ENCODE measurements at regions not wholly inside any gene's neighbourhood (a gene's known extent, or its start where the extent isn't known, plus 50 kb on each side); places are given as distances from the start of the nearest gene placed in this dataset.

- TF ChIP-seq, protein P1, sequence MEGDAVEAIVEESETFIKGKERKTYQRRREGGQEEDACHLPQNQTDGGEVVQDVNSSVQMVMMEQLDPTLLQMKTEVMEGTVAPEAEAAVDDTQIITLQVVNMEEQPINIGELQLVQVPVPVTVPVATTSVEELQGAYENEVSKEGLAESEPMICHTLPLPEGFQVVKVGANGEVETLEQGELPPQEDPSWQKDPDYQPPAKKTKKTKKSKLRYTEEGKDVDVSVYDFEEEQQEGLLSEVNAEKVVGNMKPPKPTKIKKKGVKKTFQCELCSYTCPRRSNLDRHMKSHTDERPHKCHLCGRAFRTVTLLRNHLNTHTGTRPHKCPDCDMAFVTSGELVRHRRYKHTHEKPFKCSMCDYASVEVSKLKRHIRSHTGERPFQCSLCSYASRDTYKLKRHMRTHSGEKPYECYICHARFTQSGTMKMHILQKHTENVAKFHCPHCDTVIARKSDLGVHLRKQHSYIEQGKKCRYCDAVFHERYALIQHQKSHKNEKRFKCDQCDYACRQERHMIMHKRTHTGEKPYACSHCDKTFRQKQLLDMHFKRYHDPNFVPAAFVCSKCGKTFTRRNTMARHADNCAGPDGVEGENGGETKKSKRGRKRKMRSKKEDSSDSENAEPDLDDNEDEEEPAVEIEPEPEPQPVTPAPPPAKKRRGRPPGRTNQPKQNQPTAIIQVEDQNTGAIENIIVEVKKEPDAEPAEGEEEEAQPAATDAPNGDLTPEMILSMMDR (IDR thresholded peaks at IDR 0.05; ENCODE audit: unreplicated experiment) = no peak
- Mint-ChIP-seq H3K27me3 (ENCODE audit: insufficient read depth, unreplicated experiment) (no peaks in the 10 kb centered on the region), H3K36me3 (ENCODE audit: insufficient read depth, unreplicated experiment) (no peaks in the 10 kb centered on the region), H3K27ac (ENCODE audit: low read depth, unreplicated experiment) (no peak overlapping the region), H3K4me3 (ENCODE audit: unreplicated experiment) (no peak overlapping the region), H3K4me1 (ENCODE audit: insufficient read depth, unreplicated experiment) (no peaks in the 10 kb centered on the region), H3K9me3 (ENCODE audit: unreplicated experiment) (peaks cover 13% of the 10 kb centered on the region)
- CTCF ChIA-PET = no interaction called here
- no TSS peak for BruUV-seq (replicated peaks)
- no peak for DNase-seq (ENCODE audit: unreplicated experiment)
- intact Hi-C loops (cut with micrococcal nuclease) = no loop called here
- POLR2A ChIA-PET = interaction anchor here (0.8 kb wide), 1 partner anchor 1466 kb away, joined by 3 read pairs; no protein-coding TSS in a partner anchor
Observed at GRCh38 chr5:118029807-118030206, 958.5 kb downstream of the DTWD2 start.

GRCh38 chr5:118022062-118022461, 966.3 kb downstream of the DTWD2 start:
- POLR2A ChIA-PET = no interaction called here
- intact Hi-C loops (cut with micrococcal nuclease) = no loop called here
- H3K36me3 Mint-ChIP-seq (ENCODE audit: insufficient read depth, unreplicated experiment) = no peaks in the 10 kb centered on the region
- TF ChIP-seq, protein P1 (IDR thresholded peaks at IDR 0.05; ENCODE audit: unreplicated experiment) = no peak
- CTCF ChIA-PET = interaction anchor here (0.6 to 0.8 kb wide), 3 partner anchors 137 to 1181 kb away, joined by 3 read pairs; no protein-coding TSS in a partner anchor
- DNase-seq (ENCODE audit: unreplicated experiment) = no peak
- H3K4me3 Mint-ChIP-seq (ENCODE audit: unreplicated experiment) = no peak overlapping the region
- no TSS peak for BruUV-seq (replicated peaks)
- no peaks in the 10 kb centered on the region for H3K4me1 Mint-ChIP-seq (ENCODE audit: insufficient read depth, unreplicated experiment)
- H3K9me3 Mint-ChIP-seq (ENCODE audit: unreplicated experiment) = no peaks in the 10 kb centered on the region
- H3K27me3 Mint-ChIP-seq (ENCODE audit: insufficient read depth, unreplicated experiment) = no peaks in the 10 kb centered on the region
- H3K27ac Mint-ChIP-seq (ENCODE audit: low read depth, unreplicated experiment) = no peak overlapping the region

DNA sequence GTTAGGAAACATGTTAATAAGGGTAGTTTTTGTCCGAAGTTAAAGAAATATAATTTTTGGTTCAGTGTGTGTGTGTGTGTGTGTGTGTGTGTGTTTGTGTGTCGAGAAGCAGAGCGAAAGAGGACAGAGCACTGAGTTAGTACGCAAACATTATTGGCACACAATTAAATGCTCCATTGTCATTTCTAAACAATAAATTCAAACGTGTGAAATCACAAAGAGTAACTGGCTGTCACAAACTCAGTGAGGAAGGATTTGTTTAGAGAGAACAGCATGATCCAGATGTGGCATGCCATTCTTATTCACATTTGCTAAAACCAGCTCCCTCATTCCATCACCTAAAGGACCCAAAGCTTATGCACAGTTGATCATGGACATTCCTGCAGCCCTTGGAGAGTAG, 970.8 kb downstream of the DTWD2 start:
- H3K4me1 Mint-ChIP-seq (ENCODE audit: insufficient read depth, unreplicated experiment) = no peaks in the 10 kb centered on the region
- no peaks in the 10 kb centered on the region for H3K36me3 Mint-ChIP-seq (ENCODE audit: insufficient read depth, unreplicated experiment)
- H3K4me3 Mint-ChIP-seq (ENCODE audit: unreplicated experiment) = no peak overlapping the region
- BruUV-seq (replicated peaks) = no TSS peak
- TF ChIP-seq, protein P1 (IDR thresholded peaks at IDR 0.05; ENCODE audit: unreplicated experiment) = no peak
- DNase-seq (ENCODE audit: unreplicated experiment) = no peak
- intact Hi-C loops (cut with micrococcal nuclease) = no loop called here
- no peaks in the 10 kb centered on the region for H3K9me3 Mint-ChIP-seq (ENCODE audit: unreplicated experiment)
- ChIA-PET POLR2A (no interaction called here), CTCF (no interaction called here)
- no peaks in the 10 kb centered on the region for H3K27me3 Mint-ChIP-seq (ENCODE audit: insufficient read depth, unreplicated experiment)
- H3K27ac Mint-ChIP-seq (ENCODE audit: low read depth, unreplicated experiment) = no peak overlapping the region

DNA sequence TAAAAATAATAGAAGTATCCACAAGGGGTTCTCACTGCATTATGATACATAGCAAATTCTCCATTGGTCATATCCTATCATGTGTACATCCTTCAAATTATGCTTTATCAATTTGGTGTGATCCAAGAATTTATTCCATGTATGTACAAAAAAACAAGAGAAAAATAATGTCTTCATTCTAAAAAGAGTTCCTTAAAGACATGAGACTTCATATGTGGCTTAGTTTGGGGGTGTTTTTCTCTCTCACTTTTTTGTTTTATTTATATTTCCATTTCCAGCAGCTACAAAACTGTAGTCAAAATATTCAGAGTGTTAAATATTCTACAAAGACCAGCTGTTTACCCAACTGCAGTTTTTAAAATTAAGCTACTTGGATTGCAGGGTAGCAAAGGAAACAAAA, 972.0 kb downstream of the DTWD2 start:
- H3K36me3 Mint-ChIP-seq (ENCODE audit: insufficient read depth, unreplicated experiment) = no peaks in the 10 kb centered on the region
- DNase-seq (ENCODE audit: unreplicated experiment) = no peak
- POLR2A ChIA-PET = no interaction called here
- no peak overlapping the region for H3K4me3 Mint-ChIP-seq (ENCODE audit: unreplicated experiment)
- CTCF ChIA-PET = no interaction called here
- TF ChIP-seq, protein P1 (IDR thresholded peaks at IDR 0.05; ENCODE audit: unreplicated experiment) = no peak
- intact Hi-C loops (cut with micrococcal nuclease) = no loop called here
- no TSS peak for BruUV-seq (replicated peaks)
- H3K9me3 Mint-ChIP-seq (ENCODE audit: unreplicated experiment) = no peaks in the 10 kb centered on the region
- no peaks in the 10 kb centered on the region for H3K27me3 Mint-ChIP-seq (ENCODE audit: insufficient read depth, unreplicated experiment)
- no peak overlapping the region for H3K27ac Mint-ChIP-seq (ENCODE audit: low read depth, unreplicated experiment)
- no peaks in the 10 kb centered on the region for H3K4me1 Mint-ChIP-seq (ENCODE audit: insufficient read depth, unreplicated experiment)
